Heart left ventricle (tissue), 16 donors: ENCODE measurements at regions not wholly inside any gene's neighbourhood (a gene's known extent, or its start where the extent isn't known, plus 50 kb on each side); places are given as distances from the start of the nearest gene placed in this dataset.

ENCODE experiments used
- ATAC-seq, 4 donors: fragments of 200-7000 bp; cut with Tn5 transposase; one replicate each; pipeline ENCODE4 v1.9.1; 2020 to 2022; ENCODE audit warnings: moderate library complexity in 4 of 4, mild to moderate bottlenecking in 3 of 4, moderate number of reproducible peaks in 1 of 4
- DNase-seq, 5 donors: peaks; one replicate each; pipeline ENCODE4 v3.0.0-alpha.2; 2020
- H3K27ac ChIP-seq, 12 donors: fragments of 200-600 bp; sonication (generic) in 4 of 12; one replicate each; pipeline versions ENCODE4 v1.5.0 to v1.8.0; 2016 to 2022; ENCODE audit warnings: mild to moderate bottlenecking in 2 of 12
- H3K27me3 ChIP-seq, 9 donors: fragments of 200-600 bp; sonication (generic) in 2 of 9; one replicate each; pipeline versions ENCODE4 v1.5.1 to v1.8.0; 2016 to 2022; ENCODE audit warnings: mild to moderate bottlenecking in 3 of 9
- H3K36me3 ChIP-seq, 9 donors: fragments of 200-600 bp; sonication (generic) in 2 of 9; one replicate each; pipeline versions ENCODE4 v1.5.0 to v1.8.0; 2018 to 2022; ENCODE audit warnings: mild to moderate bottlenecking in 2 of 9
- H3K4me1 ChIP-seq, 12 donors: fragments of 200-600 bp; sonication (generic) in 4 of 12; one replicate each; pipeline versions ENCODE4 v1.5.0 to v1.8.0; 2016 to 2022; ENCODE audit warnings: mild to moderate bottlenecking in 3 of 12
- H3K4me3 ChIP-seq, 12 donors: fragments of 200-600 bp; sonication (generic) in 4 of 12; one replicate each; pipeline versions ENCODE4 v1.5.0 to v1.8.0; 2017 to 2022; ENCODE audit warnings: mild to moderate bottlenecking in 9 of 12, moderate library complexity in 4 of 12
- H3K9me3 ChIP-seq, 12 donors: fragments of 200-600 bp; sonication (generic) in 4 of 12; one replicate each; pipeline versions ENCODE4 v1.5.0 to v1.8.0; 2016 to 2022; ENCODE audit warnings: mild to moderate bottlenecking in 1 of 12
- POLR2A ChIP-seq, 2 donors: fragments of 450-650 bp; IDR thresholded peaks; one replicate each; pipeline ENCODE4 v1.6.1; 2017; ENCODE audit warnings: antibody characterized with exemption in 2 of 2, mild to moderate bottlenecking in 2 of 2, moderate library complexity in 2 of 2
- WGBS, 4 donors: extraction: QIAGEN DNeasy Blood & Tissue Kit in 2 of 4; methylation state at CpG; one replicate each; pipeline versions ENCODE4 v1.1.5 to v1.1.7; 2013 to 2018; 5-methylcytosine and 5-hydroxymethylcytosine counted together
- intact Hi-C, 10 donors: fragments of 100-400 bp; cut with DNase I; formaldehyde crosslinking; loops; one replicate each; pipeline versions ENCODE4 v1.11.1 to v1.14.2; 2022
- TF ChIP-seq, protein P1 (sequence below), 12 donors: fragments of 200-600 bp; sonication (generic) in 4 of 12; IDR thresholded peaks; one replicate each; pipeline versions ENCODE4 v1.5.0 to v1.8.0; 2018 to 2022; ENCODE audit warnings: antibody characterized with exemption in 12 of 12, mild to moderate bottlenecking in 5 of 12
- donor health status: ischemic (EF 13 %, LVEDD 7.1; RV severe dilation, severe dysfunction).
- donor health status: healthy with polysubstance abuse.
- donor health status: DM: no; HTN: yes; CAD: no.
- donor health status: DM: no; HTN: no; CAD: no.
- donor health status: ischemic (EF 25% LVEDD 6.9; RV normal size, moderate dysfunction).
- donor health status: ischemic (EF 25% LVEDD 5.7; RV mildly dilated, moderate dysfunction).
- donor health status: healthy.
- donor health status: DM: yes; HTN: yes; CAD: no.
- donor health status: ischemic (EF 35%, LVEDD 5.7; RV mildly dilated, moderate dysfunction).
- donor health status: nonischemic (EF 11% LVEDD 7.7; RV severe dilation, severe dysfunction).
- donor health status: DM: yes; HTN: yes; CAD: no.
- donor health status: PGD.
- donor health status: ischemic (EF 29% LVEDD 5.4; RV normal size, mild dysfunction).
- donor health status: nonischemic (EF 23%, LVEDD 6.1; RV moderate dilation, normal function).

DNA sequence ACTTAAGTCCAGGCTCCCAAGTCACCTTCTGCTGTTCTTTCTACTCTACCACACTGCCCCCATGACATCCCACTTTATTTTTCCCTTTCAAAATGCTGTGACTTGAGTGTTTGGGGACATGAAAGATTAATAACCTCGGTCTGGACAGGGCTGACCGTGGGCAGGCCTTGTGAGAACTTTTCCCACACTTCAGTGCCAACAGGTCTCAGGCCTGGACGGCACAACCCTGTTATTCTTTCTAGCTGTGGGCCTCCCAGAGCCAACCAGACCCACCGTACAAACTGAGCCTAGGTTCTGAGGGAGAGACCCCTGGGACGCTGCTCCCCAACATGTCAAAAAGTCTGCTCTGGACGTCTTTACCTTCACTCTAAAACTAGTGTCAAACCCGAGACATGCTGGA lies 153.4 kb downstream of the CEP120 start:
- TF ChIP-seq POLR2A (IDR thresholded peaks at IDR 0.05) = no peak
- TF ChIP-seq, protein P1, sequence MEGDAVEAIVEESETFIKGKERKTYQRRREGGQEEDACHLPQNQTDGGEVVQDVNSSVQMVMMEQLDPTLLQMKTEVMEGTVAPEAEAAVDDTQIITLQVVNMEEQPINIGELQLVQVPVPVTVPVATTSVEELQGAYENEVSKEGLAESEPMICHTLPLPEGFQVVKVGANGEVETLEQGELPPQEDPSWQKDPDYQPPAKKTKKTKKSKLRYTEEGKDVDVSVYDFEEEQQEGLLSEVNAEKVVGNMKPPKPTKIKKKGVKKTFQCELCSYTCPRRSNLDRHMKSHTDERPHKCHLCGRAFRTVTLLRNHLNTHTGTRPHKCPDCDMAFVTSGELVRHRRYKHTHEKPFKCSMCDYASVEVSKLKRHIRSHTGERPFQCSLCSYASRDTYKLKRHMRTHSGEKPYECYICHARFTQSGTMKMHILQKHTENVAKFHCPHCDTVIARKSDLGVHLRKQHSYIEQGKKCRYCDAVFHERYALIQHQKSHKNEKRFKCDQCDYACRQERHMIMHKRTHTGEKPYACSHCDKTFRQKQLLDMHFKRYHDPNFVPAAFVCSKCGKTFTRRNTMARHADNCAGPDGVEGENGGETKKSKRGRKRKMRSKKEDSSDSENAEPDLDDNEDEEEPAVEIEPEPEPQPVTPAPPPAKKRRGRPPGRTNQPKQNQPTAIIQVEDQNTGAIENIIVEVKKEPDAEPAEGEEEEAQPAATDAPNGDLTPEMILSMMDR (IDR thresholded peaks at IDR 0.05) = no peak
- Histone ChIP-seq H3K27me3 (no peaks in the 10 kb centered on the region), H3K4me3 (no peak overlapping the region), H3K9me3 (peaks cover 0 to 3% (median 0%) of the 10 kb centered on the region in 12 donors), H3K27ac (no peak overlapping the region), H3K36me3 (no peaks in the 10 kb centered on the region), H3K4me1 (peaks cover 0 to 3% (median 0%) of the 10 kb centered on the region in 12 donors)
- no peak for ATAC-seq
- no peak for DNase-seq
- intact Hi-C loops = no loop called here
- WGBS, 4 donors = 59 to 78% (median 67%) methylated on average over 7 of the region's 7 CpGs

DNA sequence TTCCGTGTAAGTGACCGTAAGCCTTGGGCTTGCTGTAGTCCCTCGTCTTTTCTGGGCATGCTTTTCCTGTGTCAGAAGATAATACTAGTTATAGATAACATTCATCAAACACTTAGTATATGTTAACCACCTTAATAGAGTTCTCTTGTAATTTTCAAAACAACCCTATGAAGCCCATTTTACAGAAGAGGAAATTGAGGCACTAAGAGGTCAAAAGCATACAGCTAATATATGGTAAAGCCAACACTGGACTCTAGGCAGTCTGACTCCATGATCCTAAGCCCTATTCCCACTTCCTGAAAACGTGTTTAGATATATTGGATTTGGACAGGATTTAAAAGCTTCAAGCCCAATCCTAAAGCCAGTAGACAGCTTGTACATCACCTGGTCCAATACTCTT lies 153.8 kb downstream of the CEP120 start:
- H3K9me3 ChIP-seq = peaks cover 0 to 3% (median 0%) of the 10 kb centered on the region in 12 donors
- H3K4me3 ChIP-seq = no peak overlapping the region
- intact Hi-C loops = no loop called here
- DNase-seq (no peak), ATAC-seq (no peak)
- peaks cover 0 to 3% (median 0%) of the 10 kb centered on the region in 12 donors for H3K4me1 ChIP-seq
- no peaks in the 10 kb centered on the region for H3K36me3 ChIP-seq
- WGBS, 4 donors = 75 to 85% (median 76%) methylated on average over 4 of the region's 4 CpGs
- H3K27ac ChIP-seq = no peak overlapping the region
- H3K27me3 ChIP-seq = no peaks in the 10 kb centered on the region
- TF ChIP-seq POLR2A (IDR thresholded peaks at IDR 0.05) = no peak
- TF ChIP-seq, protein P1 (IDR thresholded peaks at IDR 0.05) = no peak

DNA sequence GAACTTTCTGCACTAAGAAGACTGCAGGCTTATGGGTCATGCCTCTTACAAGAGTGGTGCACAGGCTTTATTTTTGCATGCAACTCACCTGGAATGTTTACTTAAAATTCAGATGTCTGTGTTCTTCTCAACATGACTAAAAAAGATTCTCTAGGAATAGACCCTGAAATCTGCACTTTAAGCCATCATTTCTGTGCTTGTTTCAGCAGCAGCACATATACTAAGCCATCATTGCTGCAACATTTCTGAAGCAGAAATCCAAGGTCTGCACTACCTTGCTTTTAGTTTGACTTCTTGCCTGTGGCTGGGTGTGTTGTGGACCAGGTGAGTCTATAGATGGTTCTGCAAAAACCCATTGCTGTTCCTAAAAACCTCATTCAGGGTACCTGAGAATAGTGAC lies 156.8 kb downstream of the CEP120 start:
- intact Hi-C loops = no loop called here
- Histone ChIP-seq H3K27me3 (no peaks in the 10 kb centered on the region), H3K4me1 (peaks cover 0 to 3% (median 0%) of the 10 kb centered on the region in 12 donors), H3K36me3 (no peaks in the 10 kb centered on the region), H3K9me3 (peaks cover 0 to 3% (median 0%) of the 10 kb centered on the region in 12 donors), H3K27ac (no peak overlapping the region), H3K4me3 (no peak overlapping the region)
- no peak for DNase-seq
- ATAC-seq = no peak
- TF ChIP-seq, protein P1 (IDR thresholded peaks at IDR 0.05) = no peak
- no peak for TF ChIP-seq POLR2A (IDR thresholded peaks at IDR 0.05)

DNA sequence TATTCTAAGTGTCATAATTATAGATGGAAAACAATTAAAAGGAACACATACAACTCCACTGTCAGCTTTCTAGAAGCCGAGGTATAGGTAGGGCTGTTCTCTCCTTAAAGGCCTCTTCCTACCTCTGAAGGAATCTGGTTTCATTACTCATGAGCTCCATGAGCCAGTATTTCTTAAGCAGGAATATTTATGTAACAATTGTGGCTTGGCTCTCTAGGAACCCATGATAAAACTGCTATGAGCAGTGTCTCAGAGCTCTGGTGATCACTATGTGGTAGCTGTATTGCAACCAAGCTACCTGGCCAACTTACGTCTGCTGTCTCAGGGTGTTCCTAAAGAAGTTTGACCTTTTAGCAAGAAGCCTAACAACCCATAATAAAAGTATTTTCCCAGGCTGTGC lies 157.7 kb downstream of the CEP120 start:
- Histone ChIP-seq H3K36me3 (no peaks in the 10 kb centered on the region), H3K27me3 (no peaks in the 10 kb centered on the region), H3K27ac (no peak overlapping the region), H3K4me1 (peaks cover 0 to 3% (median 0%) of the 10 kb centered on the region in 12 donors), H3K9me3 (peaks cover 0 to 3% (median 0%) of the 10 kb centered on the region in 12 donors), H3K4me3 (no peak overlapping the region)
- TF ChIP-seq, protein P1 (IDR thresholded peaks at IDR 0.05) = no peak
- TF ChIP-seq POLR2A (IDR thresholded peaks at IDR 0.05) = no peak
- no peak for DNase-seq
- 87 to 95% (median 90%) methylated on average over 2 of the region's 2 CpGs for WGBS, 4 donors
- ATAC-seq = no peak
- intact Hi-C loops = no loop called here
